Stimulated activated CD8-positive, alpha-beta memory T cell treated with anti-CD3 and anti-CD28 coated beads, Interleukin-2, amount 100 ng/mL, for 48 hours (primary cell): ENCODE measurements at regions not wholly inside any gene's neighbourhood (a gene's known extent, or its start where the extent isn't known, plus 50 kb on each side); places are given as distances from the start of the nearest gene placed in this dataset.
A peak's percentile ranks its signal among the peaks of the same experiment; 100 is the strongest.
"Not testable (repeated sequence)": the region's sequence is repeated elsewhere in the genome, so short reads cannot be mapped to it uniquely, and the experiment has no call there.

ENCODE experiments used
- DNase-seq, 2 donors: peaks; one replicate each; pipeline ENCODE4 v3.0.0-alpha.2; 2020; ENCODE audit warnings: low read depth in 2 of 2

DNA sequence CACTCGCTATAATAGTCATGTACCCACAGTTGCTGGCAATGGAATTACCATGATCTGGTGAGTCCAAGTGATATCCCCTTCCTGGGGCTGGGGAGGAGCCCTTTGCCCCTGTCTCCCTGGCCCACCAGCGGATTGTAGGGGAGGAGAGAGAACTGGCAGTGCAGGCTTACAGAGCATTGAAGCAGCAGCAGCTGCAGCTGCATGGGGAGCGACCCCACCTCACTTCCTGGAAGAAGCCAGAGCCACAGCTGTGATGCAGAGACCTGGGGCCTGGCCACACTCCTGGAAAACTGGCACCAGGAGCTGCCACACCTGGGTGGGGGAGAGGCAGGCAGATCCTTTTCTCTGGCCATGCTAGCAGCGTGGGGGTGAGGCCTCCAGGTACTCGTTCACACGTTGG lies 300.1 kb upstream of the PROK2 start:
- DNase-seq: no peak

DNA sequence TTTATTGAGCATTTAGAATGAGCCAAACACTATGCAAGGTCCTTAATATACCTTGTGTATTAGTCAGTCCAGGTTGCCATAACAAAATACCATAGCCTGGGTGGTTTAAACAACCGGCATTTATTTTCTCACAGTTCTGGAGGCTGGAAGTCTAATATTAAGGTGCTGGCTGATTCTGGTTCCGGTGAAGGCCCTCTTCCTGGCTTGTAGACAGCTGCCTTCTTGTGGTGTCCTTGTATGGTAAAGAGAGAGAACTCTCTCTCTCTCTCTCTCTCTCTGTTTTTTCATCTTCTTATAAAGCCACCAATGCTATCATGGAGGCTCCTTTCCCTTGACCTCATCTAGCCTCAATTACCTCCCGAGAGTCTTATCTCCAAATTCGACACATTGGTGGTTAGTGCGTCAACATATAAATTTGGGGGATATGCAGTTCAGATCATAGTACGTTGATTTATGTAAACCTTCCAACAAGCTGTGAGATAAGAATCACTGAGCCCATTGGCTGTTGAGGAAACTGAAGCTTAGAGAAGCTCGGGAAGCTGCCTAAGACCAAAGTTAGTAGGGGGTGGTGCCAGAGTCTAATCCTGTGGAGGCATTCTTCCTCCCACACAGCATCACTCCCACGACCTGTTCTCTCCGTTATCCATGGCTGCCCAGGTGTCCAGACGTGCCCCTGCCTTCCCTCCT lies 298.0 kb upstream of the PROK2 start:
- DNase-seq: no peak

DNA sequence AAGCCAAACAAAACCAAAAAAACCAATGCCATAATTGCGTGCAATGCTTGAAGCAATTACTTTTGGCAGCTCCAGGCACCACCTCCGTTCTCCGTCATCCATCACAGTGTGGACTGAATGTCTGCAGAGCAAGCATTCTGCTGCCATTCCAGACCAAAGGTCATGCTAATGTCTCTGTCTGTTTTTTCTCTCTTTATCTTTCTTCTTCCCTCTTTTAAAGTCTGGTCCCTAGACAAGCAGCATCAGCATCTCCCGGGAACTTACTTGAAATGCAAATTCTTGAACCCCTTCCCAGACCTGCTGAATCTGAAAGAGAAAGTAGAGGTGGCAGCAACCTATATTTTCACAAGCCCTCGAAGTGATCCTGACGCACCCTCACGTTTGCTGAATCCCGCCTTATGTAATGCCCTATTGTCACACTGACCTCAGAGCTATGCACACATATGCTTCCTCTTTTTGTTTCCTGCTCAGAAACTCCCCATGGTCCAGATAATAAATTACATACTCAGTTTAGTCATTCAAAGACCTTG lies 297.3 kb upstream of the PROK2 start:
- no peak for DNase-seq

DNA sequence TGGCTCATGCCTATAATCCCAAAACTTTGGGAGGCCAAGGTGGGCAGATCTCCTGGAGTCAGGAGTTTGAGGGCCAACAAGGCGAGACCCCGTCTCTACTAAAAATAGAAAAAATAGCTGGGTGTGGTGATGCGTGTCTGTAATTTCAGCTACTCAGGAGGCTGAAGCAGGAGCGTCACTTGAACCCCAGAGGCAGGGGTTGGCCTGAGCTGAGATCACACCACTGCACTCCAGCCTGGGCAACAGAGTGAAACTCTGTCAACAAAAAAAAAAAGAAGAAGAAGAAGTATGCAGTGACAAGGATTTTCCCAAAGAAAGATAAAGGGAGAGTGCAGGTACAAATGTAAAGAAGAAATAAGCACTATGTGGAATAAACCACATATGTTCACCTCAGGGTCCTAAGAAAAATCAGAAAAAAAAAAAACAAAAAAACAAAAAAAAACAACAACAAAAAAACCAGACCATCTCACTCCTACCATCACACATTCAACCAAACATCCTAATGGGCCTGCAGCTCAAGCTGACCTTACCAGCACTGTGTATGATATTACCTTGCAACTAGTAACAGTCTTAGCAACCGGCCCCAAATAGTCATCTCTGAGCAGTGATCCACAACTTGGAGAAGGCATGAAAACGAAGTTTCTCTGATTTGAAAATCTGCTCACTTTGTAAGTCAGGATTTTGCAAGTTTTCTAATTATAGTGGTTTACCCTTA lies 296.7 kb upstream of the PROK2 start:
- DNase-seq: no peak

DNA sequence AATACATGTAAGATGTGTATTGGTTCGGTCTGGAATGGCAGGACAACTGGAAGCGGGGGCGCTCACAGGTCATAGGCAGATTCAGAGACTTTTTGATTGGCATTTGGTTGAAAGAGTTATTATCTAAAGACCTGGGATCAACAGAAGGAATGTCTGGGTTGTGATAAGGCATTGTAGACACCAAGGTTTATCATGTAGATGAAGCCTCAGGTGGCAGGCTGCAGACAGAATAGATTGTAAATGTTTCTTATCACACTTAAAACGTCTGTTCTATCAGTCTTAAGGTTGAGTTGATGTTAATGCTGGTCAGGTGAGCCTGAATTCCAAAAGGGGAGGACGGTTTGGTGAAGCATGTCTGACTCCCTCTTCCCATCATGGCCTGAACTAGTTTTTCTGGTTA lies 295.9 kb upstream of the PROK2 start:
- no peak for DNase-seq

DNA sequence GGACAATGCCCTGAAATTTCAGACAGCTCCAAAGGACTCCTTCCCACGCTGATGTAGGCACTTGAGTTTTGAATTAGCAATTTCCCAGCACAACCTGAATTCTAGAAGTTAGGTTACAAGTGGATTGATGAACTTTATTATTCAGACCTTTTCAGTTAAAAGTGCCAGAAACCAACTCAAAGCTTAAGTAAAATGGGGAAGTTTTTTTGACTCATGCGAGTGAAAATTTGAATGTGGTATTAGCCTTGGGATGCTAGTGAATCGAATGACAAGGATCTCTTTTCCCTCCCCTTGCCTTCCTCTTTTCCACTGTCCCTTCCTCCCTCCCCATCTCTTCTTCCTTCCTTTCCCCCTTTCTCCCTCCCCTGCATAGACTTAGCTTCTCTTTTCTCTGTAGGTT lies 295.1 kb upstream of the PROK2 start:
- no peak for DNase-seq

DNA sequence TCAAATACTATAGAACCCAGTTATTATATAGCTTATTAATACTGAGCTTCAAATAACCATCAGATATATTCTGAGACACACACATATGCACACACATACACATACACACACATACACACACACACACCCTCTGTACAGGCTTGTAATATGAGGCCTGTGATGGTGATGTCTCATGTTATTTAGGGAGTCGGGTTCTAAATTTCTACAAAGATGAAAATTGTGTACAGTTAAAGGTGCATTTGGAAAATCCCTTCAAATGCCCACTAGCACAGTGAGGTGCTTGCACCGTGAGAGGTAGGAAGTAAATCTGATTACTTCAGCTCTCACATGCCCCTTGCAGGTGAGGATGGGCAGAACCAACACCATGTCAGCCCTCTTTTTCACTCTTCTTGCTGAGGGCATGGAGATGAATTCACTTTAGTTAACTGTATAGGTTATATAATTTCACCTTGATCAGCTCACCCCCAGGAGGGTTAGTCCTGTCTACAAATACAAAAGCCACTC lies 294.5 kb upstream of the PROK2 start:
- DNase-seq: no peak

DNA sequence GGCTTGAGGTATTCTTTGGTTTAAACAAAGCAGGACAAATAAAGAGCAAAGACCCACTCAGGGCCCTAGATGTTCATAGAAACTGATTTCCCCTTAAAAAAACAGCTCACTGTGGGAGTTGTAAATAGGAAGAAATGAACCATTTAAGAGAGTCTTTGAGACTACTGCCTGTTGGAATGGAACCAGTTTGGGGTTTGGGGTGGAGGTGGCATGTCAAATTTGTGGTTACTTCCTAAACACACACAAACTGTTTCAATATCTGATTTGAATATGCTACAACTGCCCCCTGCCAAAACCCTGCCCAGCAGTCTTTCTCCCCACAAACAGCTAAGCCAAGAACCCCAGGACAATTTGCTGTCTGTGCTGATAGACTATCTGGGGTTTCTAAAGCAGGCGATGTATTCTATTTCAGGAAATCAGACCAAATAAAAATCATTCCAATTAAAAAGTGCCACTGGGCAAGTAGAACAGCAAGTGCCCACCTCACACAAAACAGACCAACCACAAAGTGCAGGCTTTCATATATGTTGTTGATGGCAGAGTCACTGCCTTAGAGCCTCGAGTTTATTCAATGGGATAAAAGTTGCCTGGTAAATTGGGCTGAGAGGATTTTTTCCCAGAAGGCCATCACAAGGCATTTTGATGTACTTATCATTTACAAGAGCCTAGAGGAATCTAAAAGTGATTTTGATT lies 293.9 kb upstream of the PROK2 start:
- DNase-seq: no peak

DNA sequence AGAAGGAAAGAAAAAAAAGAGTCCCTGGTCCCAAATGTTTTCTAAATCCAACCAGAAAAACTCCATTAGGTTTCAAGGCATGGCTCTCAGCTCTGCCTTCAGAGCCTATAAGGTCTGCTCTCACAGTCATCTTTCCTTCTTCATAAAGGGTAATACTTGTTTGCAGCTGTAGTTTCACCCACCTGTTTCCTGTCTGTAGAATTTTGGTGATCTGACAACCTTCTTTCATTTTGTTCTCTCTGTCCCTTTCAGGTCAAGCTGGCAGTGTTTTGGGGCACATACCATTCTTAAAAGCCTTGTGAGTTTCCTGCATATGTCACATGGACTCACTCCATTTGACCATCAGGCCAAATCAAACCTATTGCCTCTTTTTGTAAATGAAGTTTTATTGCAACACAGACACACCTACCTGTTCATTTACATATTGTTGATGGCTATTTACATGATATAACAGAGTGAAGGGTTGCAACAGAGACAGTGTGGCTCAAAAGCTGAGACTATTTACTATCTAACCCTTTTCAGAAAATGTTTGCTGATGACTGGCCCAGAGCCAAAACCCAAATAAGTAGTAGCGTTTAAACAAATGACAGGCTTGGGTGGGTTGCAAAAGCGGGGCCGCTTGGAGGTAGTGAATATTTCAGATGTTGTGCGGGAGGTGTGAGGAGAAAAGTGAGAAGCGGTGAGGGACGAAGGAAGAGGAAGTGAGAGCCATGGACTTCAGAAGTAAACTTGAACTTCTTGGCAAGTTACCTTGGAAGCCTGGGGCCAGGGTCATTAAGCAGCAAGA lies 292.7 kb upstream of the PROK2 start:
- no peak for DNase-seq

DNA sequence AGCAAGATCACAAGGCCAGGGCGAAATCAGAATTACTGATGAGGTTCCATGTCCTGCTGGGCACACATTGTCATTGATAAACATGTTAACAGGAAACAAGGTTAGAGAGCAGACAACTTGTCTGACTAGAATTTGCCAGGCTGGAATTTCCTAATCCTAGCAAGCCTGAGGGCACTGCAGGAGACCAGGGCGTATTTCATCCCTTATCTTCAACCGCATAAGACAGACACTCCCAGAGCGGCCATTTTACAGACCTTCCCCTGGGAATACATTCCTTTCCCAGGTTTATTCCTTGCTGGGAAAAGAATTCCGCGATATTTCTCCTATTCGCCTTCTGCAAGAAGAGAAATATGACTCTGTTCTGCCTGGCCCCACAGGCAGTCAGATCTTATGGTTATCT lies 290.9 kb upstream of the PROK2 start:
- not testable (repeated sequence) for DNase-seq

DNA sequence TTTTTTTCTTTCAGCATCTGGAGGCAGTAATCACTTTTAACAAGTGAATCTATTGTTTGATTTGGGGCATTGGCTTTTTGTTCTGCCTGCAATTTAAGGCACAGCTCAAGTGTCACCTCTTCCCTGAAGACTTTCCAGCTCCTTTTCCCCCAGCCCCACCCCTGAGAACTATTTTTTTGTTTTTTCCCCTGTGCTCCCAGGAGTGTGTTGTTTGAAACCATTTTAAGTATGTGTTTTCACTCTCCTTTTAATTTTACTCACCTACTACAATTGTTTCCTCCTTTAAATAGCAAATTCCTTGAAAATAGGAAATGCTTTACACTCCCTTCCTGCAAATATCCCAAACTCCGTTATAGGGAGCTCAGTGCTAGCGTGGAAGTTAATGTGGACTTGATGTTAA lies 286.7 kb upstream of the PROK2 start:
- DNase-seq: no peak

DNA sequence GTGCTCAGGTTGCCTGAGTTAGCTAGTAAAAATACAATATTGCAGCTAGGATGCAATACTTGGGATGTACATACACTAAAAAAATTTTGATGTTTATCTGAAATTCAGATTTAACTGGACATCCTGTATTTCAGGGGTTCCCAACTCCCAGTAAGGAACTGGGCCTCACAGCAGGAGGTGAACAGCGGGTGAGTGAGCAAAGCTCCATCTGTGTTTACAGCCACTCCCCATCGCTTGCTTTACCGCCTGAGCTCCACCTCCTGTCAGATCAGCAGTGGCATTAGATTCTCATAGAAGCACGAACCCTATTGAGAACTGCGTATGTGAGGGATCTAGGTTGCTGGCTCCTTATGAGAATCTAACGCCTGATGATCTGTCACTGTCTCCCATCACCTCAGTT lies 285.1 kb upstream of the PROK2 start:
- DNase-seq: no peak

DNA sequence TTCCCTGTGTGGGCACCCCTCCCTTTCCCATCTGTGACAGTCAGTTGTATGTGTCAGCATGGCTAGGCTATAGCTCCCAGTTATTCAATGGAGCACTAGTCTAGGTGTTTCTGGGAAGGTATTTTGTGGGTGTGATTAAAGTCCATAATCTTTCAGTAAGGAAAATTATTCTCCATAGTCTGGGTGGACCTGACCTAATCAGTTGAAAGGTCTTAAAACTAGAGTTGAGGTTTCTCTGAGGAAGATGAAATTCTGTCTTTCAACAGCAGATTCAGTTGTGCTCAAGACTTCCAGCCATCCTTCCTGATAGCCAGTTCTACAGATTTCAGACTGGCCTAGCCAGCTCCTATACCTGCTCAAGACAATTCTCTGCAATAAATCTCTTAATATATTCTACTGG lies 284.6 kb upstream of the PROK2 start:
- no peak for DNase-seq

DNA sequence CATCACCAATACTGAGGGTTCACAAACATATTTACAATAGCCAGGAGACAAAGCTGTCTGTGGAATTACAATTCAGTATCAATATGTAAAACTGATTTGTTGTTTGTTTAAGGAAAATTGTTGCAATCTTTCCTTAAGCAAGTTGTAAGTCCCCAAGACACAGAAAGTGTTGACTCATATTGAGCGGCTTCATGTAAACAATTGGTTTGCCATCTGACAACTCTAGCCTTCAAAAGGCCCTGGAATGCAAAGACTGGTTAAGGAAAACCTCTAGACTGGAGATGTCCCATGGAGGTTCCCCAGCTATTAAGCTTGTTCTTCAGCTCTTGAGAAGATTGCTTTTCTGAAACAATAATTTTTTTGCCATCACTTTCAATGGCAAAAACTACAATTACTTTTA lies 283.7 kb upstream of the PROK2 start:
- DNase-seq: no peak

DNA sequence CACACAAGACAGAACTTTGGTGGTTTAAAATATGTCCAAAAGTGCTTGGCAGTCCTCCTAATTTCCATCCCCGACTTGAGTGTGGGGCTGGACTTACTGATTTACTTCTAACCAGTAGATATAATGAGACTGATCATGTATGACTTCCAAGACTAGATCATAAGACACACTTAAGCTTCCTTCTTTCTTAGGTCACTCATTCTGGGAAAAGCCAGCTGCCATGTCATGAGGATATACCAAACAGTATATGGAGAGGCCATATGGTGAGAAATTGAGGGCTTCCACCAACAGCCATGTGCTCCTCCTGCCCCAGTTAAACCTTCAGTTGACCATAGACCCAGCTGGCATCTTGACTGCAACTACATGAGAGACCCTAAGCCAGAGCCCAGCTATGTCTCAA lies 282.8 kb upstream of the PROK2 start:
- DNase-seq: no peak

DNA sequence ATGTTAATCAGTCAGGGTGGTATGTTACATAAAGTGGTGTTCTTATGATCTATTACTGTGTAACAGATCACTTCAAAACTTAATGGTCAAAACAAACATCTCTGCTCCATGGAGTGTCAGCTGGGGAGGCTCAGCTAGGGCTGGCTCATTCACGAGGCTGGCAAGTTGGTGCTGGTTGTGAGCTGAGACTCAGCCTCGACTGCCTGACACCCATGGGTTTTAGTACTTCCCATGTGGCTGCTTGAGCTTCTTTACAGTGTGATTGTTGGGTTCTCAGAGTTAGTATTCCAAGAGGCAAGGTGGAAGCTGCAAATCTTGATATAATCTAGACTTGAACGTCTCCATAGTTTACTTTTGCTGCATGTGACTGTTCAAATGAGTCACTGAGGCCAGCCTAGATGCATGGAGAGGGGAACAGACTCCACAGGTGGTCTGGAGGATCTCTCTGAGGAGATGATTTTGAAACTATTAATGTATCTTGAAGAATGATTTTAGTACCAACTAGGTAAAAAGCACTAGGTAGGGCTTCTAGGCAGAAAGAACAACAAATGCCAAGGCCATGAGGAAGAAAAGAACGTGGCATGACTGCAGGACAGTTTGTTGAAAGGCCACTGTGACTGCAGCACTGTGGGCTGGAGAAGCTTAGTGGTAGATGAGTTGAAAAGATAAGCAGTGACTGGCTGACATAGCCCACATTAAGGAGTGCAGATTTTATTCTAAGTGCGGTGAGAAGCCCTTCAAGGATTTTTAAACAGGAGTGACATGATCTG lies 281.1 kb upstream of the PROK2 start:
- DNase-seq: no peak

DNA sequence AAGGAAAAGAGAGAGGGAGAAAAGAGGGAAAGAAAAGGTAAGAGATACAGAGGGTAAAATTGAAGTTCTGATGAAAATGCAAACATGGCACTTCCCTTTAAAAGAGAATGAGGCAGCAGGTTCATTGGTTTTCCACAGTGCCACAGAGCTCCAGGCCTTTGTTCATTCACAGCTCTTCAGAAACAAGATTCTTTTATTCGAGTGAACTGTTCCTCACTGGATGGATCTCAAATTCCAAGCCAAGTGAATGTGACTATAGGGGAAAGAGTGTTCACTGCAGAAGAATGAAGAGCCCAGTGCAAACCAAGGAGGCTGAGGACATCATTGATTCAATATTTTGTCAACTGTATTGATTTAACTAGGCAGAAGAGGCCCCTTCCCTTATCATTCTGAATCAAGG lies 280.3 kb upstream of the PROK2 start:
- DNase-seq: no peak

DNA sequence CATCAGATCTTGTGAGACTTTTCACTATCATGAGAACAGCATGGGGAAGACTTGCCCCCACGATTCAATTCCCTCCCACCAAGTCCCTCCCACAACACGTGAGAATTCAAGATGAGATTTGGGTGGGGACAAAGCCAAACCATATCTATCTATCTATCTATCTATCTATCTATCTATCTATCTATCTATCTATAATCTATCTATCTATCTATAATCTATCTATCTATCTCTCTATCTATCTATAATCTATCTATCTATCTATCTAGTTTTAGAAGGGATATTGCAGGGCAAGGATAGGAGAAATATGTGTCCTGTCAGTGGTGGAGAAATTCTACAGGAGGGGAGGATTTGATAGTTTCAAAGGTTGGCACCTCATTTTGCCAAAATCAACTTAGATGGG lies 279.8 kb upstream of the PROK2 start:
- DNase-seq: not testable (repeated sequence)

DNA sequence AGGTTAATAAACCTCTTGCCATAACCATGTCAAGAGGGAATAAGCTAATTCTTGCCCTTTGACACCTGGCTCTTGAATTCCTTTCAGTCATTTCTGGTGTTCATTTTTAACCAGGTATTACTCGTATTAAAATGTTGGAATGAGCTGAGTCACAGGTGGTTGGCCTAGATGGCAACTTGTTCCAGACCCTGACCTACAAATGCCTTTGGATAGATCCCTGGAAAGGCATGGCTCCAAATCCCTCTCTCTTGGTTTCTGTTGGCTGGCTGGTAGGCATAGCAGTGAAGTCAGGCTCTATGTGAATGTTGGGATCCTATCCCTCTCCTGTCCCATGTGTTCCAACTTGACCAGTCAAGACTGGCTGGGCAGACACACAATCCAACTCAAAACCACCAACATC lies 277.1 kb upstream of the PROK2 start:
- no peak for DNase-seq

DNA sequence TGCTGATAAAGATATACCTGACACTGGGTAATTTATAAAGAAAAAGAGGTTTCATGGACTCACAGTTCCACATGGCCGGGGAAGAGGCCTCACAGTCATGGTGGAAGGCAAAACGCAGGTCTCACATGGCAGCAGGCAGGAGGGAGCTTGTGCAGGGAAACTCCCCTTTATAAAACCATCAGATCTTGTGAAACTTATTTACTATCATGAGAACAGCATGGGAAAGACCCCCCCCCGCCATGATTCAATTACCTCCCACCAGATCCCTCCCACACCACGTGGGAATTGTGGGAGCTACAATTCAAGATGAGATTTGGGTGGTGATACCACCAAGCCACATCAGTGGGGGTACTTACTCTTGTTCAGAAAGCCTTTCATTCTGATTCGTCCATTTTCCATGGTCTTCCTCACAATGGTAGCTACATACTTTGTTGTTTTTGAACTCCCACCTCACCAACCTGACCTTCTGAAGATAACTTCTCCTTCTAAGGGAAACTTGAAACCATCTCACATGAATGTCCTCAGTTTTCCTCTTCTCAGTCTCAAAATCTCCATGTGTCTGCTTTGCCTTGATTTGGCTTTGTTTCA lies 275.6 kb upstream of the PROK2 start:
- peak; percentile 4 to 13 for DNase-seq
